GM19397 (cell line): ENCODE measurements at regions not wholly inside any gene's neighbourhood (a gene's known extent, or its start where the extent isn't known, plus 50 kb on each side); places are given as distances from the start of the nearest gene placed in this dataset.
"Not testable (repeated sequence)": the region's sequence is repeated elsewhere in the genome, so short reads cannot be mapped to it uniquely, and the experiment has no call there.

ENCODE experiments used
- ATAC-seq: cut with Tn5 transposase; IDR thresholded peaks from one replicate; pipeline ENCODE4 v1.9.1; 2021; ENCODE audit warnings: mild to moderate bottlenecking, moderate library complexity; ENCODE audit not compliant: unreplicated experiment

- ATAC-seq, result no peak
Observed at GRCh38 chrX:76996641-76997040, 450.5 kb upstream of the FGF16 start.

DNA sequence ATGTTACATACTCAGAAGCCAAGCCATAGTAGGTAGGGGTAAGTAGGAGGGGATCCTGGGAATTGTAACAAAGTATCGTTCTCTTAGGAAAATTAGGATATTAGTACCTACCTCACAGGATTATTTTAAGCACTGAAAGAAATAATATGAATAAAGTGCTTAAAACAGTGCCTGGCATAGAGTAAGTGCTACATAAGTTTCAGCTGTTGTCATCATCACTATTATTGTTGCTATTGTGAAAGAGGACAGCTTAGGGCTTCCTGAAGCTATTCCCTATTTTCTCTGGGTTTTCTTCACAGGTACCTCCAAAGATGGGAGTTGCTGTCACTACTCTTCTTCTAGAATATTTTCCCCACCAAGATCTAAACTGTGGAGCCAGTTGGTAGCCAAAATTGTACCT, 443.7 kb upstream of the FGF16 start:
- no peak for ATAC-seq

GRCh38 chrX:77003956-77004355, 443.2 kb upstream of the FGF16 start:
- no peak for ATAC-seq

DNA sequence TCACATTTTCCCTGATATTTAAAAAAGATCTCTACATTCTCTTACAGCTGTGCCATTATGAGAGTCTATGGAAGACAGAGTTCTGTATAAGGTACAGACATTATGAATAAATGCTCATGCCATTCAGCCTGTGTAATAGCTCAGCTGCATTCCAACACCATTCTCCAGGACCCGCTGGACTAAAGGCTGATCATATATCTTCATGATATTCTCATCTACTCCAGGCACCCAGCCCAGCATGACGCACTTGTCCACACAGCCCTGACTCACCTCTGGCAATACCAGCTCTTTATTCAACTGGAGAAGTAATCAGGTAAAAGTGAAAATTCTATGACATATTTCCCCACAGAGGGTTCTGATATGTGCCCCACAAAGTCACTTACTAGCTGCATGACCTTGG, 437.5 kb upstream of the FGF16 start:
- ATAC-seq, result no peak

- ATAC-seq, result no peak
Observed at GRCh38 chrX:77014377-77015372, 432.5 kb upstream of the FGF16 start.

DNA sequence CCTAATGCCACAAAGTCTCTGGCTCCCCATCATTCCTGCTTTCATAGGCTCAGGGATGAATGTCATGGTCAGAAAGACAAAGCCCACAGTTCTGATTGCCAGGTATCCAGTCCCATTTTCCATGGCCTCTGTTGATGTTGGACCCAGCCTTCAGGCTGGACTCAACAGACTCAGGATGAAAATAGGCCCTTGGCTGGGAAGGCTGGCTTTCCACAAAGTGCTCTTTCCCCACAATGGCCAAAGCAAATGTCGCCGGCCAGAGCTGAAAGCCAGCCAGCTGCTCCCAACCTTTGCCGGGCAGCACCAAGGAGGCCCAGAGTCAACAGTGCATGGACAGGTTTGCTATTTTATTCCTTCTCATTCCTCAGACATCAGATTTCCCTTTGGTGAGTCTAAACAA, 430.1 kb upstream of the FGF16 start:
- no peak for ATAC-seq

DNA sequence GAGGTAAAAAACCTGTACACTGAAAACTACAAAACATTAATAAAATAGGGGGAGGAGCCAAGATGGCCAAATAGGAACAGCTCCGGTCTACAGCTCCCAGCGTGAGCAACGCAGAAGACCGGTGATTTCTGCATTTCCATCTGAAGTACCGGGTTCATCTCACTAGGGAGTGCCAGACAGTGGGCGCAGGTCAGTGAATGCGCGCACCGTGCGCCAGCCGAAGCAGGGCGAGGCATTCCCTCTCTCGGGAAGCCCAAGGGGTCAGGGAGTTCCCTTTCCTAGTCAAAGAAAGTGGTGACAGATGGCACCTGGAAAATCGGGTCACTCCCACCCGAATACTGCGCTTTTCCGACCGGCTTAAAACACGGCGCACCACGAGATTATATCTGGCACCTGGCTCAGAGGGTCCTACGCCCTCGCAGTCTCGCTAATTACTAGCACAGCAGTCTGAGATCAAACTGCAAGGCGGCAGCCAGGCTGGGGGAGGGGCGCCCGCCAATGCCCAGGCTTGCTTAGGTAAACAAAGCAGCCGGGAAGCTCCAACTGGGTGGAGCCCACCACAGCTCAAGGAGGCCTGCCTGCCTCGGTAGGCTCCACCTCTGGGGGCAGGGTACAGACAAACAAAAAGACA, 400.9 kb upstream of the FGF16 start:
- ATAC-seq, result not testable (repeated sequence)

DNA sequence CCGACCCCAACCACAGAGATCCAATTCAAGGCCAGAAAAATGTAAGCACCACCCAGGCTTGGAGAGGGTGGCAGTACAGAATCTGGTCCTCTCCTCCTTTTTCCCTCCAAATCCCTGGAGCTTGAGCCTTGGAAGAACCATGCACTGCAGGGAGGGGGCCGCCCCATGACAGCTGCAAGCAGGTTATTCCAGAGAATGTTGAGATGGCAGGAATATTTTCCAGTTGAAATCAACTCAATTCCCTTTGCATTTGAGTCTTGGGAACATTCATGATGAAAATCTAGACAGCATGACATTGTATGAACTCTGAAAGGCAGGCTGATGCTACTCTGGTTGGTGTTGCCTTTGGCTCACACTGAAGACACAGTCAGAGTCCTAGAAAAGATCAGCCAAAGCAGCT, 386.6 kb upstream of the FGF16 start:
- ATAC-seq, result no peak

GRCh38 chrX:77061022-77061421, 386.2 kb upstream of the FGF16 start:
- ATAC-seq, result no peak

GRCh38 chrX:77061545-77061944, 385.6 kb upstream of the FGF16 start:
- ATAC-seq, result no peak

DNA sequence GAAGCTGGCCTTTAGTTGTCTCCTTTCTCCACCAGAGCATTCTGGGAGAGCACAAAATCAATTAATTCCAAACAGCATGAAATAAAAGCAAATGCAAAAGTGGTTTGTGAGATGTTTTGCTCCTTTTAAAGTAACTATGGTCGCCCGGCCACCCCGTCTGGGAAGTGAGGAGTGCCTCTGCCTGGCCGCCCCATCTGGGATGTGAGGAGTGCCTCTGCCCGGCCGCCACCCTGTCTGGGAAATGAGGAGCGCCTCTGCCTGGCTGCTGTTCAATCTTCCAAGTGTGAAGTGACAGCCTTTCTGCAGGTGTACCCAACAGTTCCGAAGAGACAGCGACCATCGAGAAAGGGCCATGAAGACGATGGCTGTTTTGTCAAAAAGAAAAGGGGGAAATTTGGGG, 381.3 kb upstream of the FGF16 start:
- ATAC-seq, result no peak

DNA sequence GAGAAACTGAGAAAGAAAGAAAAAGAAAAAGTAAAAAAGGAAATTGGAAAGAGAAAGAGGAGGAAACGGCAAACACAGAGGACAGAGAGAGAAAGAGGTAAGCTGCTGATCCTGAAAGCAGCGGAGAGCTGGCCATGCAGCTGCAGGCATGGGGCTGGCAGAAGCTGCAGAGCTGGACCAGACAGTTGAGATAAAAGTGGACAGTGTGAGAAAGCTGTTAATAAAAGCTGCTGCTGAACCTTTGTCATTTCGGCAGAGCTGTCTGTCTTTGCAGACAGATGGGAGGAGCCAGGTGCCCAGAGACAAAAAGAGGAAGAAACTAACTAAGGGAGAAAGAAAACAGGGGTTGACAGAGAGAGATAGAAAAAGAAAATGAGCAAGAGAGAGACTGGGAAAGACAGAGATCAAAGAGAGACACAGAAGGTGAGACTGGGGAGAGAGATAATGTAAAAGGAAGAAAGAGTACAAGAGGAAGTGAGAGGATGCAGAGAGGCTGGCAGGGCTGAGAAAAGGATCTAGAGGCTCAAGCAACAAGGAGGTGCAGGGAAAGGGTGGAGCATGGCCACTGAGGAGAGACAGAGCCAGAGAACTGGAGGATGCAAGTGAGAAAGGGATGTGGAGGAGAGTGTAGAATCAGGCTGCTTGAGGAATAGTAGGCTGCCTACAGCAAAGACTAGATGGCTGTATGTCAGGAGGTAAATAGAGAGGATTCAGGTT, 376.8 kb upstream of the FGF16 start:
- no peak for ATAC-seq

- ATAC-seq, result no peak
Observed at GRCh38 chrX:77076896-77077295, 370.3 kb upstream of the FGF16 start.

GRCh38 chrX:77081237-77081636, 366.0 kb upstream of the FGF16 start:
- not testable (repeated sequence) for ATAC-seq

GRCh38 chrX:77085372-77085771, 361.8 kb upstream of the FGF16 start:
- no peak for ATAC-seq

- ATAC-seq, result no peak
Observed at GRCh38 chrX:77087529-77088169, 359.5 kb upstream of the FGF16 start.

- ATAC-seq, result no peak
Observed at GRCh38 chrX:77088233-77088632, 359.0 kb upstream of the FGF16 start.

GRCh38 chrX:77114501-77114900, 332.7 kb upstream of the FGF16 start:
- ATAC-seq, result no peak

DNA sequence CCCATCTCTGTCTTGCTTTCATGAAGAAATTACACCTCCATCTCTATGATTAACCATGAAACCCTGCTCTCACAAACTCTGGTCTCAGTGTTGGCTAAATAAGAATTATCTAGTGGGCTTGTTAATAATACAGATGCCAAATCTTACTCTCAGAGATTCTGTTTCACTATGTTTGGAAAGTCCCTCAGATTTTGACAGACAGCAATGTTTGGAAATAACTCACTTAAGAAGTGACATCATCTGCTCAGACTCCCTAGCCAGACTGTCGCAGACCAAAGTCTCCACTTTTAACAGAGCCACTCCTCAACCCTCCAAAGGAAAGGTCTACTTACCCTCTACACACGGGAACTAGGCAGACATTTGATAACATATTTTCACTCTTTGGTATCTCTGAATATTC, 328.5 kb upstream of the FGF16 start:
- ATAC-seq, result no peak

- ATAC-seq, result no peak
Observed at GRCh38 chrX:77119706-77120105, 327.5 kb upstream of the FGF16 start.

DNA sequence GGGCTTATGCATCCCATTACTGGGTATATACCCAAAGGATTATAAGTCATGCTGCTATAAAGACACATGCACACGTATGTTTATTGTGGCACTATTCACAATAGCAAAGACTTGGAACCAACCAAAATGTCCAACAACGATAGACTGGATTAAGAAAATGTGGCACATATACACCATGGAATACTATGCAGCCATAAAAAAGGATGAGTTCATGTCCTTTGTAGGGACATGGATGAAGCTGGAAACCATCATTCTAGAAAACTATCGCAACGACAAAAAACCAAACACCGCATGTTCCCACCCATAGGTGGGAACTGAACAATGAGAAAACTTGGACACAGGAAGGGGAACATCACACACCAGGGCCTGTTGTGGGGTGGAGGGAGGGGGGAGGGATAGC, 323.3 kb upstream of the FGF16 start:
- ATAC-seq, result not testable (repeated sequence)
